Ascending aorta (tissue), 2 donors: ENCODE measurements at regions not wholly inside any gene's neighbourhood (a gene's known extent, or its start where the extent isn't known, plus 50 kb on each side); places are given as distances from the start of the nearest gene placed in this dataset.

Experiments
- DNase-seq, 2 donors: peaks; one replicate each; pipeline ENCODE4 v3.0.0-alpha.2; 2019; ENCODE audit warnings: low spot score in 2 of 2
- H3K27ac ChIP-seq, 2 donors: fragments of 200-600 bp; sonication (generic); one replicate each; pipeline ENCODE4 v1.5.1; 2016 to 2017; ENCODE audit warnings: mild to moderate bottlenecking in 1 of 2
- H3K27me3 ChIP-seq: fragments of 200-600 bp; sonication (generic); one replicate; pipeline ENCODE4 v1.5.1; 2017
- H3K36me3 ChIP-seq, 2 donors: fragments of 200-600 bp; sonication (generic); one replicate each; pipeline ENCODE4 v1.5.1; 2016
- H3K4me1 ChIP-seq, 2 donors: fragments of 200-600 bp; sonication (generic); one replicate each; pipeline ENCODE4 v1.5.1; 2016 to 2017; ENCODE audit warnings: mild to moderate bottlenecking in 1 of 2
- H3K4me3 ChIP-seq, 2 donors: fragments of 200-600 bp; sonication (generic); one replicate each; pipeline ENCODE4 v1.5.1; 2016 to 2017; ENCODE audit warnings: mild to moderate bottlenecking in 1 of 2
- H3K9me3 ChIP-seq, 2 donors: fragments of 200-600 bp; sonication (generic); one replicate each; pipeline ENCODE4 v1.5.1; 2016
- CTCF ChIP-seq, 3 experiments: fragments of 200-600 bp in 2 of 3; fragments of 450-650 bp in 1 of 3; sonication (generic) in 2 of 3; IDR thresholded peaks; one replicate each; pipeline ENCODE4 v1.5.1; 2016 to 2019; ENCODE audit warnings: antibody characterized with exemption in 3 of 3, mild to moderate bottlenecking in 1 of 3, moderate library complexity in 1 of 3
- intact Hi-C: fragments of 100-400 bp; cut with DNase I; formaldehyde crosslinking; loops from one replicate; pipeline ENCODE4 v1.15.1; 2023

DNA sequence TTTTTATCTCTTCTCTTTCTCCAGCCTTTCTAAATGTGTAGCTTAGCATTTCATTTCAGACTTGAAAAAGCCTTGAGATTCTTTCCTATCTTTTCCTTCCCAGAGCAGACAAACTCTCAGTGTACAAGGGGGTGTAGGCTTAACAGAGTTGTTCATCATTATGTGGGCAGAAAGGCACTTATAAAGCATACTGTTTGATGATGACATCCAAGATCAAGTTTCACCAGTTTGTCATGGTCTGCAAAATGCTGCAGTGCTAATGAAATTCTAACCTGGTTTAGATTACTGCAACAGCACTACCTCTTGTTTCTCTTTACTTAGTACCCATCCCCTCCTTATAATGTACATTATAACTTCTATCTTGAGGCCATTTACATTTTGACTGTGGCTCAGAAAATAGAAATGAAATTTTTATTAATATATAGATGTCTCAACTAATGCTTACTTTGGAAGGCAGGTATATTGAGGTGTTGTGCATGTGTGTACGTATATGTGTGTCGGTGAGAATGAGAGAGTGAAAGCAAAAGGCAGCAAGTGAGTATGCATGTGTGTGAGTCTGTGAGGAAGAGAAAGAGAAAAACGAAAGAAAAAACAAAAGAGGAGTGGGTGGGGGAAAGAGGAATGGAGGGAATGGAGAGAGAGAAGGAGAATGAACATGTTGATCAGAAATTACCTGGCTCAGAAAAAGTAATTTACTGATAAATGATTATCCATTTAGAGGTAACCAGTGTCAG is 1043.6 kb downstream of the TUSC7 start:
- Histone ChIP-seq H3K27me3 (no peaks in the 10 kb centered on the region), H3K9me3 (no peaks in the 10 kb centered on the region), H3K4me3 (no peak overlapping the region), H3K36me3 (no peaks in the 10 kb centered on the region), H3K4me1 (no peaks in the 10 kb centered on the region), H3K27ac (no peak overlapping the region)
- no peak for DNase-seq
- intact Hi-C loops, result no loop called here
- no peak for TF ChIP-seq CTCF (IDR thresholded peaks at IDR 0.05)

DNA sequence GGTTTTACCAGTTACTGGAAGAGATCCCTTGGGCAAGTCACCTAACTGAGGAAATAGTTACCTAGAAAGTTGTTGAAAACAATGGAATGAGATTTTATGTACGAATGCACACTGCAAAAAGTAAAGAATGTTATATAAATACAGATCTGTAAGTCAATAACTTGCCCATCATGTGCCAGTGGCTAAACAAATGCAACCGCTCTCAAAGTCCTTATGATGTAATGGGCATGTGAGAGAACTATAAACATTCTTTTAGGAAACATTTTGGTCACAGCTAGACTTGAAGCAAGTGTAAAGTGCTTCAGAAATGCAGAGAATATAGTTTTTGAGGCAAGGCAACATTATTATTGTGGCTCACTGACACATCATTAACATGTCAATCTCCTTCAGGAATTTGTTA is 1044.5 kb downstream of the TUSC7 start:
- intact Hi-C loops, result no loop called here
- TF ChIP-seq CTCF (IDR thresholded peaks at IDR 0.05), result no peak
- DNase-seq, result no peak
- Histone ChIP-seq H3K36me3 (no peaks in the 10 kb centered on the region), H3K4me1 (no peaks in the 10 kb centered on the region), H3K27ac (no peak overlapping the region), H3K27me3 (no peaks in the 10 kb centered on the region), H3K9me3 (no peaks in the 10 kb centered on the region), H3K4me3 (no peak overlapping the region)

GRCh38 chr3:117754841-117755240 is 1045.3 kb downstream of the TUSC7 start:
- H3K4me3 ChIP-seq, result no peak overlapping the region
- intact Hi-C loops, result no loop called here
- H3K36me3 ChIP-seq, result no peaks in the 10 kb centered on the region
- no peak for DNase-seq
- no peak for TF ChIP-seq CTCF (IDR thresholded peaks at IDR 0.05)
- H3K9me3 ChIP-seq, result no peaks in the 10 kb centered on the region
- H3K27ac ChIP-seq, result no peak overlapping the region
- no peaks in the 10 kb centered on the region for H3K4me1 ChIP-seq
- H3K27me3 ChIP-seq, result no peaks in the 10 kb centered on the region

DNA sequence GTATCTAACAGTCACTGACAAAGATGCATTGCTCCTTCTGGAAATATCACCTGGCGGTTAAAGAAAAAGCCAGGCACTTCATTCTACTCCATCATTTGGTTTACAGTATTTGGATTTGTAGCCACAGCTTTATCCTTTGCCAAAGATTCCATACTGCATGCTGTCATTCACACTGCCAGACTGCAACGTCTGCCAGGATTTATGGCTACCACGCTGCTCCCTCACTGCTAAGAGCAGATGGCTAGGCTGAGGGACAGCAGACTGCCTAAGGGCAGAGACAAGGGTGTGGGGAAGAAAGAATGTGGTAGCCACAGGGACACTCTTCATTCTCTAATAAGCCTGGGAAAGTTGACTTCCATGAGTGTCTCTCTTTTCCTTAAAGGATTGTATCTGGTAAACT is 1047.0 kb downstream of the TUSC7 start:
- no peak for TF ChIP-seq CTCF (IDR thresholded peaks at IDR 0.05)
- no peaks in the 10 kb centered on the region for H3K36me3 ChIP-seq
- no peak for DNase-seq
- no peaks in the 10 kb centered on the region for H3K9me3 ChIP-seq
- H3K27me3 ChIP-seq, result no peaks in the 10 kb centered on the region
- no peak overlapping the region for H3K4me3 ChIP-seq
- H3K27ac ChIP-seq, result no peak overlapping the region
- H3K4me1 ChIP-seq, result no peaks in the 10 kb centered on the region
- intact Hi-C loops, result no loop called here

DNA sequence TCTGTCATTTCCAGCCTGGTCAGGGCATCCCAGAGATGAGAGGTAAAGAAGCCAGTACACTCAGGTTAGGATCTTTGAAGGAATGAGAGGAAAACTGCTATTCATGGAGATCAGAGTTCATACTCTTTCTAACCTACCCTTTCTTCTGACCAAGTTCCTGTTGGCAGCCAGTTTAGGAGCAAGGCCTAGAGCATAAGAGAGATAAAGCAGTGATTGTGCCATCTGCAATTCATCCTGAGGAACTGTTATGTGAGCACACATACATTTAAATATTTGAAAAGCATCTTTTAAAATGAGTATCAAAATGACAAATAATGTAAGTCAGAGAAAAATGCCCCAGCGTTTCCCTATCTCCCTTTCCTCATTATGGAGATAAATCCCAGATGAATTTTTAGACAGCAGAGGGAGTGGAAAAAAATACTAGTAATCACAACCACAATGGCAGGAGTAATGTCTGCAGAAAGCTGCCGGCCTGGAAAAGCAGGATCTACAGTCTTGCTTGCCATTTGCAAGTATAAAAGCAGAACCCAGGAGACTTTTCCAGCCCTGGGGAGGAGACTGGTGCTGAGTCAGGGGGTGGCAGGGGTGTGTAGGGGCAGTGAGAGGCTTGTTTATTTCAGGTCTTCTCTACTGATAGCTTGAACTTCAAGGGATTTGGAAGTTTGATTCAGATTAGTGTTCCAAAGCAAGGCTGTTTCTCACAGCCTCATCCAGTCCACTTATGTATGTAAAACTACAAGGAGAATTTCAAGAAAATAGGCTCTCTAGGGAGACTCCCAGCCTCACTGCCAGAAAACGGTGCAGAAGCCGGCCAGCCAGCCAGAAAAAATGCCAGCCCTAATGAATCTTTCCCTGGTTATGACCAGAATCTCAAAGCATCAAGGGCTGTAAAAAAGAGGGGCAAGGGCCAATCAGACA is 1052.4 kb downstream of the TUSC7 start:
- no peaks in the 10 kb centered on the region for H3K9me3 ChIP-seq
- TF ChIP-seq CTCF (IDR thresholded peaks at IDR 0.05), result no peak
- H3K36me3 ChIP-seq, result no peaks in the 10 kb centered on the region
- no peak overlapping the region for H3K27ac ChIP-seq
- no peak overlapping the region for H3K4me3 ChIP-seq
- no peaks in the 10 kb centered on the region for H3K4me1 ChIP-seq
- no peak for DNase-seq
- intact Hi-C loops, result no loop called here
- H3K27me3 ChIP-seq, result no peaks in the 10 kb centered on the region
